Astrocyte (in vitro differentiated cells and primary cell): ENCODE measurements at regions not wholly inside any gene's neighbourhood (a gene's known extent, or its start where the extent isn't known, plus 50 kb on each side); places are given as distances from the start of the nearest gene placed in this dataset.

Source experiments
- EZH2 ChIP-seq: IDR thresholded peaks from 2 replicates; pipeline ENCODE4 v1.6.1; 2012; ENCODE audit warnings: mild to moderate bottlenecking, low read length, inconsistent platforms; ENCODE audit not compliant: insufficient read depth
- TF ChIP-seq, protein P1 (sequence below): IDR thresholded peaks from 2 replicates; pipeline ENCODE4 v1.5.1; 2011; ENCODE audit warnings: low read depth, mild to moderate bottlenecking, inconsistent platforms, low read length, moderate library complexity; ENCODE audit not compliant: insufficient read depth

DNA sequence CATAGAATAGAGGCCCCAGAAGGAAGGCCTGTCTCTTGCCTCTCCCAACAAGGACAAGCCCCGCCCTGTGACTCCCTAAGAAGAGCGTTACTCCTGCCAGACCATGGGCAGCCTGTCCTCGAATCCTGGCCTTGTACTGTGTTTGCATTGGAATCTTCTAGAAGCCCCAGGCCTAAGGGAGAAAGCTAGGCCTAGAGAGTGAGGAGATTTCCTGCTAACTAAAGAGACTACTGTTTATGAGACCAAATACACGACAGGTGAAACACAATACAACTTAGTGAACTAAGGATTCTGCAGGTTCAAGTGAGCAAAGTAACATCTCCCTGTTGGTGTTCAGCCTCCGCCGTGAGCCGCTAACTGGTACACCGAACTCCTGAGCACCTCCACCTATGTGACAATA, 62.7 kb downstream of the SYF2 start:
- TF ChIP-seq, protein P1, sequence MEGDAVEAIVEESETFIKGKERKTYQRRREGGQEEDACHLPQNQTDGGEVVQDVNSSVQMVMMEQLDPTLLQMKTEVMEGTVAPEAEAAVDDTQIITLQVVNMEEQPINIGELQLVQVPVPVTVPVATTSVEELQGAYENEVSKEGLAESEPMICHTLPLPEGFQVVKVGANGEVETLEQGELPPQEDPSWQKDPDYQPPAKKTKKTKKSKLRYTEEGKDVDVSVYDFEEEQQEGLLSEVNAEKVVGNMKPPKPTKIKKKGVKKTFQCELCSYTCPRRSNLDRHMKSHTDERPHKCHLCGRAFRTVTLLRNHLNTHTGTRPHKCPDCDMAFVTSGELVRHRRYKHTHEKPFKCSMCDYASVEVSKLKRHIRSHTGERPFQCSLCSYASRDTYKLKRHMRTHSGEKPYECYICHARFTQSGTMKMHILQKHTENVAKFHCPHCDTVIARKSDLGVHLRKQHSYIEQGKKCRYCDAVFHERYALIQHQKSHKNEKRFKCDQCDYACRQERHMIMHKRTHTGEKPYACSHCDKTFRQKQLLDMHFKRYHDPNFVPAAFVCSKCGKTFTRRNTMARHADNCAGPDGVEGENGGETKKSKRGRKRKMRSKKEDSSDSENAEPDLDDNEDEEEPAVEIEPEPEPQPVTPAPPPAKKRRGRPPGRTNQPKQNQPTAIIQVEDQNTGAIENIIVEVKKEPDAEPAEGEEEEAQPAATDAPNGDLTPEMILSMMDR: no peak
- TF ChIP-seq EZH2: no peak
